Karpas-422 (cell line): ENCODE measurements at regions not wholly inside any gene's neighbourhood (a gene's known extent, or its start where the extent isn't known, plus 50 kb on each side); places are given as distances from the start of the nearest gene placed in this dataset.

Experiments used
- DNase-seq: peaks from one replicate; pipeline ENCODE4 v3.0.0-alpha.2; 2015
- H2AFZ ChIP-seq: fragments of 200-600 bp; sonication (generic); 2 replicates; pipeline ENCODE4 v1.6.1; 2014; ENCODE audit warnings: antibody characterized with exemption, low read length, mixed read lengths
- H3K27ac ChIP-seq: fragments of 200-600 bp; sonication (generic); 2 replicates; pipeline ENCODE4 v1.5.1; 2014; ENCODE audit warnings: mild to moderate bottlenecking, low read length, moderate library complexity
- H3K27me3 ChIP-seq: fragments of 200-600 bp; sonication (generic); 2 replicates; pipeline ENCODE4 v1.6.1; 2014; ENCODE audit warnings: low read length, mixed read lengths
- H3K36me3 ChIP-seq: fragments of 200-600 bp; sonication (generic); 2 replicates; pipeline ENCODE4 v1.6.1; 2014; ENCODE audit warnings: low read length, mixed read lengths; ENCODE audit not compliant: insufficient read depth
- H3K4me1 ChIP-seq: fragments of 200-600 bp; sonication (generic); 2 replicates; pipeline ENCODE4 v1.6.1; 2014; ENCODE audit warnings: mild to moderate bottlenecking, low read length, mixed read lengths
- H3K4me2 ChIP-seq: fragments of 200-600 bp; sonication (generic); 2 replicates; pipeline ENCODE4 v1.6.1; 2014; ENCODE audit warnings: low read length, low read depth, mild to moderate bottlenecking; ENCODE audit not compliant: poor library complexity, severe bottlenecking
- H3K4me3 ChIP-seq: fragments of 200-600 bp; sonication (generic); 2 replicates; pipeline ENCODE4 v1.5.1; 2014; ENCODE audit warnings: mild to moderate bottlenecking, antibody characterized with exemption, low read length, mixed read lengths
- H3K79me2 ChIP-seq: fragments of 200-600 bp; sonication (generic); 2 replicates; pipeline ENCODE4 v1.6.1; 2014; ENCODE audit warnings: mild to moderate bottlenecking, low read length, mixed read lengths
- H3K9ac ChIP-seq: fragments of 200-600 bp; sonication (generic); 2 replicates; pipeline ENCODE4 v1.6.0; 2014; ENCODE audit warnings: low read length
- H3K9me2 ChIP-seq: fragments of 200-600 bp; sonication (generic), shearing (Covaris generic); replicated peaks from 2 replicates; pipeline ENCODE4 v1.6.0; 2014; ENCODE audit warnings: mild to moderate bottlenecking, low read length, moderate library complexity; ENCODE audit not compliant: insufficient read depth
- H3K9me3 ChIP-seq: fragments of 300-700, 200-600 bp; sonication (generic); 2 replicates; pipeline ENCODE4 v1.6.1; 2014; ENCODE audit warnings: low read length, mixed read lengths
- H4K20me1 ChIP-seq: fragments of 200-600 bp; sonication (generic); 2 replicates; pipeline ENCODE4 v1.6.1; 2014; ENCODE audit warnings: mild to moderate bottlenecking, antibody characterized with exemption, low read length, low read depth; ENCODE audit not compliant: insufficient read depth

GRCh38 chr6:50128420-50129005, 78.8 kb upstream of the DEFB112 start:
- Histone ChIP-seq H3K9me2 (no peaks in the 10 kb centered on the region), H3K4me2 (no peak overlapping the region), H3K27ac (no peak overlapping the region), H3K4me3 (no peak overlapping the region), H3K4me1 (no peaks in the 10 kb centered on the region), H3K79me2 (no peaks in the 10 kb centered on the region), H3K9ac (no peak overlapping the region), H3K36me3 (no peaks in the 10 kb centered on the region), H3K9me3 (no peaks in the 10 kb centered on the region), H2AFZ (no peak overlapping the region), H3K27me3 (no peaks in the 10 kb centered on the region), H4K20me1 (no peaks in the 10 kb centered on the region)
- DNase-seq, result peak; percentile 69

- Histone ChIP-seq H3K27ac (no peak overlapping the region), H3K27me3 (no peaks in the 10 kb centered on the region), H3K36me3 (no peaks in the 10 kb centered on the region), H3K4me1 (no peaks in the 10 kb centered on the region), H3K9me2 (no peaks in the 10 kb centered on the region), H3K9me3 (no peaks in the 10 kb centered on the region), H3K4me2 (no peak overlapping the region), H3K4me3 (no peak overlapping the region), H3K79me2 (no peaks in the 10 kb centered on the region), H2AFZ (no peak overlapping the region), H4K20me1 (no peaks in the 10 kb centered on the region), H3K9ac (no peak overlapping the region)
- no peak for DNase-seq
Measured at GRCh38 chr6:50135968-50136367, 86.2 kb upstream of the DEFB112 start.

- Histone ChIP-seq H3K79me2 (no peaks in the 10 kb centered on the region), H3K4me2 (no peak overlapping the region), H3K4me3 (no peak overlapping the region), H3K36me3 (no peaks in the 10 kb centered on the region), H3K4me1 (no peaks in the 10 kb centered on the region), H4K20me1 (no peaks in the 10 kb centered on the region), H3K9me2 (no peaks in the 10 kb centered on the region), H3K27ac (no peak overlapping the region), H3K9ac (no peak overlapping the region), H3K27me3 (no peaks in the 10 kb centered on the region), H3K9me3 (no peaks in the 10 kb centered on the region), H2AFZ (no peak overlapping the region)
- DNase-seq, result no peak
Measured at GRCh38 chr6:50141100-50141499, 91.4 kb upstream of the DEFB112 start.

- Histone ChIP-seq H4K20me1 (no peaks in the 10 kb centered on the region), H3K4me3 (no peak overlapping the region), H3K4me1 (no peaks in the 10 kb centered on the region), H3K9me3 (no peaks in the 10 kb centered on the region), H3K36me3 (no peaks in the 10 kb centered on the region), H3K9me2 (no peaks in the 10 kb centered on the region), H3K4me2 (no peak overlapping the region), H3K79me2 (no peaks in the 10 kb centered on the region), H3K27me3 (no peaks in the 10 kb centered on the region), H3K27ac (no peak overlapping the region), H3K9ac (no peak overlapping the region), H2AFZ (no peak overlapping the region)
- no peak for DNase-seq
Measured at GRCh38 chr6:50143011-50143719, 93.4 kb upstream of the DEFB112 start.

GRCh38 chr6:50145125-50145524, 95.4 kb upstream of the DEFB112 start:
- H3K27me3 ChIP-seq, result no peaks in the 10 kb centered on the region
- H2AFZ ChIP-seq, result no peak overlapping the region
- H3K36me3 ChIP-seq, result no peaks in the 10 kb centered on the region
- H3K9ac ChIP-seq, result no peak overlapping the region
- no peaks in the 10 kb centered on the region for H3K9me3 ChIP-seq
- H3K4me1 ChIP-seq, result no peaks in the 10 kb centered on the region
- H3K27ac ChIP-seq, result no peak overlapping the region
- no peaks in the 10 kb centered on the region for H3K79me2 ChIP-seq
- H3K4me3 ChIP-seq, result no peak overlapping the region
- H4K20me1 ChIP-seq, result no peaks in the 10 kb centered on the region
- H3K4me2 ChIP-seq, result no peak overlapping the region
- no peaks in the 10 kb centered on the region for H3K9me2 ChIP-seq
- peak; percentile 52 for DNase-seq

GRCh38 chr6:50147371-50147770, 97.6 kb upstream of the DEFB112 start:
- H3K79me2 ChIP-seq, result no peaks in the 10 kb centered on the region

GRCh38 chr6:50180646-50181045, 130.9 kb upstream of the DEFB112 start:
- H3K9ac ChIP-seq, result no peak overlapping the region
- H3K27ac ChIP-seq, result no peak overlapping the region
- no peaks in the 10 kb centered on the region for H4K20me1 ChIP-seq
- no peaks in the 10 kb centered on the region for H3K9me2 ChIP-seq
- H3K4me1 ChIP-seq, result no peaks in the 10 kb centered on the region
- no peak overlapping the region for H3K4me2 ChIP-seq
- no peaks in the 10 kb centered on the region for H3K27me3 ChIP-seq
- no peak overlapping the region for H3K4me3 ChIP-seq
- no peaks in the 10 kb centered on the region for H3K79me2 ChIP-seq
- peaks cover 3% of the 10 kb centered on the region; the same call in 1 of the 2 replicates for H3K9me3 ChIP-seq
- no peak for DNase-seq
- no peak overlapping the region for H2AFZ ChIP-seq
- H3K36me3 ChIP-seq, result no peaks in the 10 kb centered on the region

More at GRCh38 chr6:50147371-50147770, 97.6 kb upstream of the DEFB112 start:
- H3K27me3 ChIP-seq, result no peaks in the 10 kb centered on the region
- no peak overlapping the region for H3K27ac ChIP-seq
- no peaks in the 10 kb centered on the region for H4K20me1 ChIP-seq
- H3K9ac ChIP-seq, result no peak overlapping the region
- H2AFZ ChIP-seq, result no peak overlapping the region
- no peak overlapping the region for H3K4me2 ChIP-seq
- no peaks in the 10 kb centered on the region for H3K9me3 ChIP-seq
- H3K4me3 ChIP-seq, result no peak overlapping the region
- no peak for DNase-seq
- no peaks in the 10 kb centered on the region for H3K4me1 ChIP-seq
- H3K9me2 ChIP-seq, result no peaks in the 10 kb centered on the region
- H3K36me3 ChIP-seq, result no peaks in the 10 kb centered on the region

- no peak overlapping the region for H3K27ac ChIP-seq
- H3K27me3 ChIP-seq, result no peaks in the 10 kb centered on the region
- no peak overlapping the region for H3K4me2 ChIP-seq
- no peaks in the 10 kb centered on the region for H4K20me1 ChIP-seq
- no peaks in the 10 kb centered on the region for H3K36me3 ChIP-seq
- H3K9me2 ChIP-seq, result no peaks in the 10 kb centered on the region
- H3K4me1 ChIP-seq, result no peaks in the 10 kb centered on the region
- H2AFZ ChIP-seq, result no peak overlapping the region
- no peak overlapping the region for H3K4me3 ChIP-seq
- no peaks in the 10 kb centered on the region for H3K9me3 ChIP-seq
- no peak overlapping the region for H3K9ac ChIP-seq
- peak; percentile 47 for DNase-seq
- H3K79me2 ChIP-seq, result no peaks in the 10 kb centered on the region
Measured at GRCh38 chr6:50185006-50185405, 135.3 kb upstream of the DEFB112 start.
